DMS 273 treated with DMSO at 0.1 percent for 48 hours (cell line): ENCODE measurements at regions not wholly inside any gene's neighbourhood (a gene's known extent, or its start where the extent isn't known, plus 50 kb on each side); places are given as distances from the start of the nearest gene placed in this dataset.
"Not testable (repeated sequence)": the region's sequence is repeated elsewhere in the genome, so short reads cannot be mapped to it uniquely, and the experiment has no call there.

Source experiments
- DNase-seq: peaks from one replicate; lab custom pipeline; 2025; lab: John Stamatoyannopoulos, UW

DNA sequence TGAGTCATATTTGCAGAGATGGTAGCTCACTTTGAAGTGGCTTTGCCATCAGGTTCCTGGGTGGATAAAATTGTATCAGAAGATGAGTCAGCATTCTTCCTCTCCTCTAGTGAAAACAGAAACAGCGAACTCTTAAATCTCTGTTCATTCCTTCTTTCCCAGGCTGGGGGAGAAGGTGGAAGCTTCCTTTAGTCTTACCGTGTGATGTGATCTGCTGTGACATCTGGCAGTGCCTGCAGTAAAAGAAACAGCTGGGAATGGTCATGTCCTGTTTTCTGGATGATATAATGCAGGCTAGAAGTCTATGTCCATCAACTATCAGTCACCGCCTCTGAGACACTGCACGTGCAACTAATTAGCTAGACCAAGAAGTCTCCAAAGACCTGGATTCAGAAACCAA is 171.6 kb downstream of the VAPA start:
- DNase-seq: no peak

DNA sequence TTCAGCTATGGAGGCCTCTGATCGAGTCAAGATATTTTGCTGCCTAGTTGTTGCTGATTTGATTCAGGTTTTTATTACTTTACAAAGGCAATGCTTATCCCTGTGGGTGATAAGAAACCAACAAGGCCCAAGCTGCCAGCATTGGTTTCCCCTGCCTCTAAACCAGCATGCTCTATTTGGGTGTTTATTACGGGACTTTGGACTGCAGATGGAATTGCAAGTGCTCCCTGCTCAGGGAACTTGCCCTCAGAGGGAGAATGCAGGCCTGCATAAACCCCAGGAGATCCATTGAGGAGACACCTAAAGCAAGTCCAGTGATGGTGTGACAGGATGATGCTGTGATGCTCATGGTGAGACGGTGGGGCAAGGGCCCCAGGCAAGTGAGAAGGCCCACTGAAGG is 172.1 kb downstream of the VAPA start:
- DNase-seq: no peak

DNA sequence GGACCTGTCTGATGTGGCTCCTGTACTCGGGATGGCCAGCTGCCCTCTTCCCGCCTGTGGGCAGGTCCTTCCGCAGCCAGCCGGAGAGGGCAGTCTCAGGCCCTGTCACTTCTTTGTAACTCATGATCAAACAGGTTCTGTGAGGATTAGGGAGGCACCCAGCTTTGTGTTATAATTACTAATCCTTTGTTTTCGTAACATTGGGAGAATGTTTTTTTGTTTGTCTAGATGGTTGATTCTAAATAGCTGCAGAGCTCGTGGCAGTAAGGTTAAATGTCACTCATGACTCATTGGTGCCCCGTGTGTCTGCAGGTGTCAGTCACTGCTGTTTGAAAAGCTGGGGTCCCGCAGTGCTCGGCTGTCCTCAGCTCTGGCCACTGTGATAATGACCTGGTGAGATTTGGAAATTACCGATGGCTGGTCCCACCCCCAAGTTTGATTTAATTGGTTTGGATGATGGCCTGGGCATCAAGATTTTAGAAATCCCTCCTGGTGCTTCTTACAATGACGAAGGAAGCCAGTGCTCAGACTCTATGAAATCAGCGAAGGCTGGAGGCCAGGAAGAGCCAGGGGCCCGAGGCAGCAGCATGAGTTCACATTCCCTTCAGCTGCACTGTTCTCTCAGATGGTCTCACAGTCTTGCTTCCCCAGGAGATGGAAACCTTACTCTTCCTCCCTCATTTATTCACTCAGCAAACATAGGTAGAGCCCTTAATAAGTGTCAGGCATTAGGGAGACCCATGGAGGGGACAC is 172.8 kb downstream of the VAPA start:
- no peak for DNase-seq

DNA sequence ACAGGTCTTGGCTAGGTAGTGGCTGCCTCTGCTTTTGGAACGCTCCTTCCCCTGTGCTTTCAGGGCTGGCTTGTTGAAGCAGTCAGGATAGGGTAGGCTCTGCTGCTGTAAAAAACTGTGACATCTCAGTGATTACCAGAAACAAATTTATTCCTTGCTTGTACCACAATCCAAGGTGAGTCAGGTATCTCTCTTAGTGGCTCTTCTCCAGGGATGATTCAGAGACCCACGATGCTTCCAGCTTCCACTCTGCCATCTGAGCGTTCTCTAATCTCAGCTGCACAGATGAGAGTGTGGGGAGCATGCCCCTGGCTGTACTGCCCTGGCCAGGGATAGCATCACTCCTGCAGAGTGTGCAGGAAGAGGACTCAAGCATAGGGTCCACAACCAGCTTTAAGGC is 174.9 kb downstream of the VAPA start:
- no peak for DNase-seq

DNA sequence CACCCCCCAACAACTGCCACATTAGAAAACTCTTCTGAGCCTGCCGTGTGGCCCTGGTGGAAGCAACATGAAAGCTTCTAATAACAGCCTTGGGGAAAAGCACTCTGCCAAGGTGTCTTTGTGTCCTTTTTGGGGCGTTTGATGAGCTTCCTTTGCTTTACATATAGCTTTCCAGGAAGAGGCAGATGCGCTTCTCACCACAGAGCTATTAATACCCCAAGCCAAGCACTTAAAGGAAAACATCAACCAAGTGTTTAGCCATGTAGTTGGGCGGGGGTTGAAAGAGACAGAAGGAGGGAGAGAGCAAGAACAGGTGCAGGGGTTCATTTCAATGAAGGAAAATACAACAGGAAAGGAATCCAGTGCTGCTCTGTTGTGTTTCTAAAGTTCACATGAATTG is 176.1 kb downstream of the VAPA start:
- DNase-seq: no peak

DNA sequence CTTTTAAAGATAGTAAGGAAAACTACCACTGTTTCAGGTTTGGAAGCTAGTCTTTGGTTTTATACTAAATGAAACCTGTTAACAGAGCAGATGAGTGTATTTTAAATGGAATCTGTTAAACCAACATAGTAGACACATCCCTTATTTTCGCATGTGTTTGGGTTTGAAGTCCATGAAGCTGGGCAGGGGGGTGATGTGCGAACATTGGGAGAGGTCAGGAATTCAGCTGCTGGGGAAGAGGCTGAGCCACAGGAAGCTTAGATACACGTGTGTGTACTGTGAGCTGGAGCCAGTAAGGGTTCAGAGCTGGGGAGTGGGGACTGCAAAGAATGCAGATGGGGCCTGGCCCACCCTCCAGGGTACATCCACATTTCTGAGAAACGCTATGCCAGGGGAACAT is 176.9 kb downstream of the VAPA start:
- DNase-seq: no peak

DNA sequence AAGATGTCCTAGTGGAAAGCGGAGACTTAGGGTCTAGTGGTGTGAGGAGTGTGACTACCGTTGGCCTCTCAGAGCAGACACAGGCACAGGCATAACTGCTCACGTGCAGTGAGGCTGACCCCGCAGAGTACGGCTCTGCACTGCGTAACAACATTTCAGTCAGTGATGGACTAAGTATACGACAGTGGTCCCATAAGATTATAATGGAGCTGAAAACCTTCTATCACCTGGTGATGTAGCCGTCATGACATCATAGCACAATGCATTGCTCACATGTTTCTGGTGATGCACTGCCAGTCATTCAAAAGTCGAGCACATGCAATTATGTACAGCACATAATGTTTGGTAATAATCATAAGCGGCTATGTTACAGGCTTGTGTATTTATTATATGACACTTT is 179.6 kb downstream of the VAPA start:
- no peak for DNase-seq

DNA sequence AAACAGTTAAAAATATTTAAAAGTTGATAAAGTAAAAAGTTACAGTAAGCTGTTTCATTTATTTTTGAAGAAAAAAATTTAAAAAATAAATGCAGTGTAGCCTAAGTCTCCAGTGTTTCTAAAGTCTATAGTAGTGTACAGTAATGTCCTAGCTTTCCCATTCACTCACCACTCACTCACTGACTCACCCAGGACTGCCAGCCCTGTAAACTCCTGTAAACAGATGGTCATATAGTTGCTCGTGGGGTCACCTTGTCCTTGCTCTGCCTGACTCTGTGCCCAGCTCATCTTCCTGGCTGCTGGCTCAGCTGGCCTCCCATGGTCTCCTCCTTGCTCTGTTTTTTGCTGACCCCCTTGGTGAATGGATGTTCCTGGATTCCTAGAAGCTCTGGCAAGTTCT is 180.3 kb downstream of the VAPA start:
- DNase-seq: no peak

DNA sequence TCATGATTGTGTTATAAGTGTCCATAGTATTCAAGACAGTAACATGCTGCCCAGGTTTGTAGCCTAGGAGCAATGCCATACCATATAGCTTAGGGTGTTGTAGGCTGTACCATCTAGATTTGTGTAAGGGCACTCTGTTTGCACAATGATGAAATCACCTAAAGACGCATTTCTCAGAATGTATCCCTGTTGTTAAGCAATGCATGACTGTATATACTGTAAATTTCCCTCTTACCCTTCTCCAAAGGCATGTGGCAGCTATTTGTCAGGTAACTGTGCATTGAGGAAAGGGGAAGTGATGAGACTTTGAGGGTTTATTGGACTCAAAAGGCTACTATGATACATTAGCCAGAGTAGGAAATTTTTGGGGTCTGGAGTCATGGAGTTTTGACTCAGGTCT is 180.8 kb downstream of the VAPA start:
- no peak for DNase-seq

DNA sequence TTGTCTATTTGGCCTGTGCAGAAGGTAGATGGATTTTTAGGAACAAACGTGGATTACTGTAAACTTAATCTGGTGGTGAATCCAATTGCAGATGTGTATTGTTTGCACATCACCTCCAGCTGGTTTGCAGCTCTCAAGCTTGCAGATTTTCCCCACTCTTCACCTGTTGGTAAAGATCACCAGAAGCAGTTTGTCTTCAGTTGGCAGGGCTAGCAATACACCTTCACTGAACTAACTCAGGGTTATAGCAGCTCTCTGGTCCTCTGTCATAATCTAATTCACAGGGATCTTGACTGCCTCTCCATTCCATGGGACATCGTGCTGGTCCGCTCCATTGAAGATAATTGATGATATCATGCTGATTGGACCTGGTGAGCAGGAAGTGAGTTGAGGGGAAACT is 181.5 kb downstream of the VAPA start:
- no peak for DNase-seq

DNA sequence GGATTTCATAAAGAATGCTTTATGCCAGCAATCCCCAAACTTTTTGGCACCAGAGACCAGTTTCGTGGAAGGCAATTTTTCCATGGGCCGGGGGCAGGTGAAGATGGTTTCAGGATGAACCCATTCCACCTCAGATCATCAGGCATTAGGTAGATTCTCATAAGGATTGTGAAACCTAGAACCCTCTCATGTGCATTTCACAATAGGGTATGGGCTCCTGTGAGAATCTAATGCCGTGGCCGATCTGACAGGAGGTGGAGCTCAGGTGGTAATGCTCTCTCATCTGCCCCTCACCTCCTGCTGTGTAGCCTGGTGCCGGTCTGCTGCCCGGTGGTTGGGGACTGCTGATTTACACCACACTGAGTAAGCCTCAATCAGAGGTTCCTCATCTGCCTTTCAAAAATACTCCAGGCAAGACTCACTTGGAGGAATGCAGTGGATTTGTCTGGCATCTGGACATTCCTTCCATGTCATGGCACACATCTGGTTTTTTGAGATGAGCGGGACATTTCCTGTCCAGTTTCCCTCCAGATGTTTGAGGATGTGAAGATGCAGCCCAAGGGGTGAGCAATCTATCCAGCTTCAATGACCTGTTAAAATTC is 185.8 kb downstream of the VAPA start:
- DNase-seq: no peak

DNA sequence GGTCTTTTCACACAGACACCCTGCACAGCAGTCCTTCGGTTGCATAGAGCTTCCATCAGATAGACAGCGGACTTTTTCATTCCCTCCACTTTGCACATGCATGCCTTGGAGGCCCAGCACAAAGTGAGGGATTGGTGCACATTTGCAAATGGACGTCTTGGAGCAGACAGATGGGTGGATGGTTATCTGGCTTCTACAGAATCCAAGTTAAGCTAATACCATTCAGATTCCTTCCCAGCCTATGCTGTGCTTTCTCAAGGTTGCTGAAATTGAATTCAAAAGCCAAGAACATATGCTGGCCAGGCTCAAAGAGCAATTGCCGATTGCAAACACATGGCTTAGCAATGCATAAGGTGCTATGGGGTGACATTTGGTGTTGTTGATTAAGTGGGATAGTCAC is 186.4 kb downstream of the VAPA start:
- peak; percentile 43 for DNase-seq

DNA sequence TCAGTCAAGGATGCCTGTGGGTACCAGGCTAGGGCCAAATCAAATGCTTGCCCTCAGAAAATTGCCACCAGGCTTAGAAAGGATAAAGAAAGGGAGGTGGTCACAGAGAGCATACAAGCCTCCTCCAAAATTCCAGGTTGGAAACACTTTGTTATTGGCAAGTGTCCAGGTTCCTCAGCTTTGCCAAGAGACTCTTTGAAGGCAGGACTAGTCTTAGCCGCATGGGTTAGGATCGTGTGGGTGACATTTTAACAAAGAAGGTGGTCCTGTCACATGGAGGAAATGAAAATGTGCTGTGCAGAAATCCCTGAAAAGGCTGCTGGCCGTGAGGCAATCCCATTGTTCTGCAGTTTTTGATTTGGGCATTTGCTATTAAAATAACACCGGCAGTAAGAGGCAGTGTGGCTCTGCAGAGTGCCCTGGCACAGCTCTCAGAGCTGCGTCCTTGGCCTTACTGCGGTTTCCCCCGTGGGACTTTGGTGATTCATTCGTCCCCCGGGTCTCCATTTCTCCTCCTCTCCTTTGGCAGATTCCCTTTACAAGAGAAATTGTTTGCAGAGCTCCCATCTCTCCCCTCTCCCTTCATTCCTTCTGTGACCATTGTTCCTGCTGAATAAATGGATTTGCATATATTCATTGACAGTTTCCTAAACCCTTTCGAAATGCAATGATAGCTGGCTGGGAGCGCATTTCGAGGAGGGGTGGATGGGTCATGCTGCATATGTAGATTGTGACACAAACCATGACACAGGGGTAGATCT is 187.3 kb downstream of the VAPA start:
- DNase-seq: no peak

DNA sequence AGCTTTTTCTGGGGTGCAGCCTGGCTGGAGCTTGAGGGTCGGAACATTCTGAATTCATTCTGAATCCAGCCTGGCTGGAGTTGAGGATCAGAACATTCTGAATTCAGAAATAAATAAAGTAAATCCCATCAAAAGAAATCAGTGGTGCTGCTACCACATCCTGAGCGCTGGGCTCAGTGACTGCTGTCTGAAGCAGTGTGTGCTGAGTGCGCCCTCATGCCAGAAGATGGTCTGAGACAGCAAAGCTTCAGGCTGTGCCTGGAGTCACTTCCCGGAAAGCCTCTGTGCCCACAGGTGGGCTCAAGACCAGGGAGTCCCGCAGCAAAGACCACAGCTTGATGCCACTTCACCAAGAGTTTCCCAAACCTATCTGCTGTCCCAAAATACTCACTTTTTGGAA is 187.9 kb downstream of the VAPA start:
- no peak for DNase-seq

DNA sequence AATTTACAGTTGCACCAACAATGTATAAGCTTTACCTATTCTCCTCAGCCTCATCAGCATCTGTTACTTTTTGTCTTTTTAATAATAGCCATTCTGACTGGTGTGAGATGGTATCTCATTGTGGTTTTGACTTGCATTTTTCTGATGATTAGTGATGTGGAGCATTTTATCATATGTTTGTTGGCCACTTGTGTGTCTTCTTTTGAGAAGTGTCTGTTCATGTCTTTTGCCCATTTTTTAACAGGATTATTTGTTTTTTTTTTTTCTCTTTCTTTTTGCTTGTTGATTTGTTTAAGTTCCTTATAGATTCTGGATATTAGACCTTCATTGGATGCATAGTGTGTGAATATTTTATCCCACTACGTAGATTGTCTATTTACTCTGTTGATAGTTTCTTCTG is 191.3 kb downstream of the VAPA start:
- DNase-seq: not testable (repeated sequence)

DNA sequence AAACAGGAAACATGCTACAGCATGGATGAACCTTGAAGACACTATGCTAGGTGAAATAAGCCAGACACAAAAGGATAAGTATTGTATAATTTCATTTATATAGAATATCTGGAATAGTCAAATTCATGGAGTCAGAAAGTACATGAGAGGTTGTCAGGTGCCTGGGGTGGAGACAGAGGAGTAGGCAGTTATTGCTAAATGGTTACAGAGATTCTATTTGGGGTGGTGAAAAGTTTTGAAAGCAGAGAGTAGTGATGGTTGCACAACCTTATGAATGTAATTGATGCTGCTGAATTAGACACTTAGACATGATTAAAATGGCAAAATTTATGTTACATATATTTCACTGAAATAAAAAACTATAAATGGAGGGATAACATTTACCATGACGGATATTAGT is 197.4 kb downstream of the VAPA start:
- DNase-seq: no peak

DNA sequence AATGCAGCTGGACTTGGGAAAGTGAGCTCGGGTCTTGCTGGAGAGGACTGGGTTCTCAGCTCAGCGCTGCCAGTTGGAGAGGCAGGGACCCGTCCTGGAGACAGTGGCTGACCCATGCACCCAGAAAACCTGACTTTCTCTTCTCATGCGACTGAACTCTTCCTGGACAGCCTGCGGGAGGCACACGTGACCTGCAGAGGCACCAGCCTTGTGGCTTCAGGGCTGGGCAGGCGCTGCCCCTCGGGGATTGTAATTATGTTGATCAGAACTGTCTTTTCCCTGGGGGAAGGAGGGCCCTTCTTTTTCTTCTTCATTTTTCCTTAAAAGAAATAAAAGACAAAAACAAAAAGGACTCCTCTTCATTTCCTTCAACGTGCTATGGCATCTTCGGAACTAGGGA is 198.1 kb downstream of the VAPA start:
- DNase-seq: no peak

DNA sequence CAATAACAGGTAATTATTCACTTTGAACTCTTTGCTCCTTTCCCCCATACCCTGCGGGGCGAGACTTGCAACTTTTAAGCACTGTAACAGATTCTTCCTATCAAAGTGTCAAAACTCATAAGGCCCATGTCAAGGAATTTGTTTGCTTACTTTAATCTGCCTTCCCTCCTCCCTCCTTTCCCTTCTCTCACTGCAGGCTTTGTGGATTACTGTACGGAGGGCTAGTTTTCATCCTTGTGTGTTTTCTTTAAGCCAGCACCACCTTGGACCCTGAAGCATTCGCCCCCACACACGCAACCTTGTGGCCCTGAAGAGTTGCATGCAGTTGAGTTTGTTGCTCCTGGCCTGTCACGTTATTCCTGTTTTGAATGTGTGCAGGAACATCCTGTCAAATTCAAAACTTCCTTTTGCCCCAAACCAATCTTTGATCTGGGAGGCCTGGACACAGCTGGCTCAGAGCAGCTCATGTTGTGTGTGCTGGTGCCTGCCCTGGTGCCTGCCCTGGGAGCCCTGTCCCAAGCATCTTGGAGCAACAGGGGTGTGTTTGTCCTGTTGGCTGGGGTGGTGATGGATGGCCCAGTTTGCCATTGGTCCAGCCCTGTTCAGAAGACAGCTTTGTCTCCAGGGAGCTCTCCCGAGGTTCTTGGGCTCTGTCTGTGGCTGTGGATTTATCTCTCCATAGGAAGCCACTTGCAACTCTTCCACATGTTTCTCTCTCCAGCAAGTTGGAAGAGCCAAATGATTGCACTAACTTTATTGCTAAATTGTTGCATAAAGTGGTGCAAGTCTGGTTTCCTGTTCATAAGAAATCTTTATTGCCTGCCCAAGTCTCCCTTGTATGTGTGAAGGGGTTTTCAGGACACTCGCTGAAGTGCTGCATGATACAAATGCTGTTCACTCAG is 199.6 kb downstream of the VAPA start:
- DNase-seq: no peak

DNA sequence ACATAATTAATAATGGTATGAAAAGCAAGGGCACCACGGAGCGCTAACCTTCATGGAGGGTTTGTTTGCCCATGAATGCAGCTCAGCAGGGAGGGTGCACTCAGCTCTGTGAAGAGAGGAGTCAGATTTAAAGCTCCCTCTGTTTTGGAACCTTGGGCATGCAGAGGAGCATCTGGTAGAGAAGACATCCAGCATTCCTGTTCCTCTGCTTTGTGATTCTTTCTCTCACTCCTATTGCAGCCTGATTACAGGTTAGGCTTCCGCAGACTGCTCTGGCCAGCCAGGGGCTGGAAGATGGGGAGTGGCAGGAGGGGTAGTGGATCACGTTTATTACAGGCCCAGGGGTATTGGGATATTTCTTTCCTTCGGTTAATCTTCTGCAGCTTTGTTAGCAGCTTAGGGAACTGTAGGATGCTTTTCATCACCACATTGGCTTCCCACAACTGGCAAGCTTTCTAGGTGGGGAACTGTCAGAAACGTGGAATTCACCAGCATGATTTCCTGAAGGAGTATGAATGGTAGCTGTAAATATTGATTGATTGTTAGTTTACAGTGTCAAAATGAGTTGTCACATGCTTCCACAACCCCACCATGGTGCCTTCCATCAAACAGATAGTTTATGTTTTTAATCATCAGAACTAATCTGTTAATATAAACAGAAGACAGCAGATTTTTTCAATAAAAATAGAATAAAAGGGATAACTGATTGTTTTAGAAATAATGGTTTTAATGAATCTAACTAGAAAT is 201.1 kb downstream of the VAPA start:
- no peak for DNase-seq

DNA sequence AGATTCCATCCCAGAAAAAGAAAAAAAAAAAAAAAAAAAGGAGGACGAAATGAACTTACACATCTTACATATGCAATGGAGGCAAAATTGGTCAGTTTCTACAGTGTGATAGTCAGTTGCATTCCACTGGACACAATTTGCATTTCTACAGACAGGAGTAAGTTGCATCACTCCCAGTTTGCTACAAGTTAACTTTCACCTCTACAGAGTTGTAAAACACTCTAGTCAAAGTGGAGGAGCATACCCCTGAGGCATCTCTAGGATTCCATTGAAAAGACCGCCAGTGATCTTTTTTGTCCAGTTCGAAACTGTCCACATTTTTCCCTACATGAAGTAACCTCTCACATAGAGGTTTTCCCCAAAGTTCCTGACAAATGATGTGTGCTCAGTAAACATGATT is 202.8 kb downstream of the VAPA start:
- no peak for DNase-seq

DNA sequence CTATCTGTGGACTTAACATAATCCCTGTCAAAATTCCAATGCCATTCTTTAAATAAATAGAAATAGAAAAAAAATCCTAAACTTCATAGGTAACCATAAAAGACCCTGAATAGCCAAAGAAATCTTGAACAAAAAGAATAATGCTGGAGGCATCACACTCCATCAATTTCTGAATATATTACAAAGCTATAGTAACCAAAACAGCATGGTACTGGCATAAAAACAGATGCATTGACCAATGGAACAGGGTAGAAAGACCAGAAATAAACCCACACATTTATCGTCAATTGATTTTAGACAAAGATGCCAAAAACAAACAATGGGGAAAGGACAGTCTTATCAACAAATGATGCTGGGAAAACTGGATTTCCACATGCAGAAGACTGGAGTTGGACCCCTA is 205.7 kb downstream of the VAPA start:
- no peak for DNase-seq

DNA sequence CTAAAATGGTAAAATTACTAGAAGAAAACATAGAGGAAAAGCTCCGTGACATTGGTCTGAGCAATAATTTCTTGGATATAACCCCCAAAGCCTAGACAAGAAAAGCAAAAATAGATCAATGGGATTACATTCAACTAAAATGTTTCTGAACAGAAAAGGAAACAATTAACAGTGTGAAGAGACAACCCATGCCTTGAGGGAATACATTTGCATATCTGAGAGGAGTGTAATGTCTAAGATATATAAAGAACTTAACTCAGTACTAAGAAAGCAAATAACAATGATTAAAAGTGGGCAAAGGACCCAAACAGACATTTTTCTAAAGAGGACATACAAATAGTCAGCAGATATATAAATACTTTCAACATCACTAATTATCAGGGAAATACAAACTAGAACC is 206.2 kb downstream of the VAPA start:
- DNase-seq: no peak
